SK-N-SH (cell line): ENCODE measurements at regions not wholly inside any gene's neighbourhood (a gene's known extent, or its start where the extent isn't known, plus 50 kb on each side); places are given as distances from the start of the nearest gene placed in this dataset.

Experiments used
- CTCF ChIA-PET: fragments of 300-600, 350-600 bp; formaldehyde crosslinking; extraction: SDS; loops from one replicate; lab custom pipeline; 2021; lab: Yijun Ruan, JAX
- POLR2A ChIA-PET: fragments of 350-600 bp; sonication (Branson Sonifier 250); formaldehyde crosslinking; extraction: SDS; loops from one replicate; lab custom pipeline; 2020; ENCODE audit warnings: antibody characterized with exemption, inconsistent platforms; lab: Yijun Ruan, JAX
- DNase-seq: peaks from one replicate; pipeline ENCODE4 v3.0.0; 2012
- H2AFZ ChIP-seq: fragments of 200-600 bp; sonication (generic); 2 replicates; pipeline ENCODE4 v1.8.1; 2016; ENCODE audit warnings: antibody characterized with exemption, mild to moderate bottlenecking, low read depth
- H3F3A ChIP-seq: fragments of 200-600 bp; sonication (generic); replicated peaks from 2 replicates; pipeline ENCODE3; 2016; ENCODE audit warnings: antibody characterized with exemption, mild to moderate bottlenecking; ENCODE audit not compliant: insufficient read depth
- H3K27ac ChIP-seq, 2 experiments: fragments of 200-500 bp in 1 of 2; fragments of 200-600 bp in 1 of 2; sonication (Bioruptor generic) in 1 of 2; sonication (generic), shearing (Covaris generic) in 1 of 2; 2 replicates each; pipeline versions ENCODE4 v1.5.1 to v1.6.1; 2014 to 2016; ENCODE audit warnings: low read depth in 2 of 2, inconsistent platforms in 1 of 2, low read length in 1 of 2, mild to moderate bottlenecking in 1 of 2, mixed read lengths in 1 of 2
- H3K27me3 ChIP-seq: fragments of 200-600 bp; sonication (generic), shearing (Covaris generic); 2 replicates; pipeline ENCODE4 v1.6.1; 2016; ENCODE audit warnings: mixed run types; ENCODE audit not compliant: insufficient read depth
- H3K36me3 ChIP-seq, 2 experiments: fragments of 200-500 bp in 1 of 2; fragments of 200-600 bp in 1 of 2; sonication (Bioruptor generic) in 1 of 2; sonication (generic) in 1 of 2; replicated peaks in 1 of 2; 2 replicates each; pipeline versions ENCODE3 to v1.5.1; 2014 to 2016; ENCODE audit warnings: low read length in 1 of 2, mild to moderate bottlenecking in 1 of 2; ENCODE audit not compliant: insufficient read depth in 2 of 2, control insufficient read depth in 1 of 2
- H3K4me1 ChIP-seq, 2 experiments: fragments of 200-500 bp in 1 of 2; fragments of 200-600 bp in 1 of 2; sonication (Bioruptor generic) in 1 of 2; sonication (generic), shearing (Covaris generic) in 1 of 2; 2 replicates each; pipeline versions ENCODE4 v1.5.1 to v1.6.1; 2014 to 2016; ENCODE audit warnings: low read depth in 1 of 2, low read length in 1 of 2, mixed run types in 1 of 2; ENCODE audit not compliant: insufficient read depth in 2 of 2, control insufficient read depth in 1 of 2
- H3K4me2 ChIP-seq: fragments of 200-600 bp; sonication (generic), shearing (Covaris generic); 2 replicates; pipeline ENCODE4 v1.6.1; 2017; ENCODE audit warnings: mixed run types
- H3K4me3 ChIP-seq, 2 experiments: fragments of 200-500 bp in 1 of 2; fragments of 200-600 bp in 1 of 2; sonication (Bioruptor generic) in 1 of 2; sonication (generic), shearing (Covaris generic) in 1 of 2; 2 replicates each; pipeline versions ENCODE4 v1.5.1 to v1.8.1; 2014 to 2016; ENCODE audit warnings: low read depth in 2 of 2, inconsistent platforms in 1 of 2, low read length in 1 of 2, mild to moderate bottlenecking in 1 of 2, mixed read lengths in 1 of 2, moderate library complexity in 1 of 2
- H3K79me2 ChIP-seq: fragments of 200-600 bp; sonication (generic); 2 replicates; pipeline ENCODE4 v1.8.1; 2017; ENCODE audit warnings: mild to moderate bottlenecking; ENCODE audit not compliant: insufficient read depth
- H3K9ac ChIP-seq: fragments of 200-600 bp; sonication (generic); 2 replicates; pipeline ENCODE4 v1.6.1; 2017; ENCODE audit warnings: mixed run types
- H3K9me2 ChIP-seq: fragments of 200-600 bp; sonication (generic); 2 replicates; pipeline ENCODE4 v1.6.1; 2017; ENCODE audit warnings: mixed run types
- H3K9me3 ChIP-seq: fragments of 200-600 bp; sonication (generic); 2 replicates; pipeline ENCODE4 v1.6.1; 2017; ENCODE audit warnings: mixed run types, mild to moderate bottlenecking, moderate library complexity
- H4K20me1 ChIP-seq: fragments of 200-600 bp; sonication (generic); 2 replicates; pipeline ENCODE4 v1.6.1; 2017; ENCODE audit warnings: mild to moderate bottlenecking, mixed run types; ENCODE audit not compliant: insufficient read depth
- CHD2 ChIP-seq: fragments of 150-350 bp; IDR thresholded peaks from 2 replicates; pipeline ENCODE4 v1.6.1; 2018; ENCODE audit warnings: low read length; ENCODE audit not compliant: partially characterized antibody
- CTCF ChIP-seq: fragments of 200-600 bp; sonication (generic); IDR thresholded peaks from 2 replicates; pipeline ENCODE4 v1.6.1; 2017; ENCODE audit warnings: antibody characterized with exemption, mild to moderate bottlenecking, moderate library complexity
- EP300 ChIP-seq, 2 experiments: IDR thresholded peaks; 2 replicates each; pipeline versions ENCODE4 v1.4.0 to v1.6.1; 2012; ENCODE audit warnings: borderline replicate concordance in 1 of 2, low read depth in 1 of 2, low read length in 1 of 2
- FOSL2 ChIP-seq: IDR thresholded peaks from 2 replicates; pipeline ENCODE4 v1.4.0; 2012; ENCODE audit warnings: low read depth, mild to moderate bottlenecking, moderate library complexity, borderline replicate concordance
- FOXJ3 ChIP-seq: sonication (generic); formaldehyde crosslinking; IDR thresholded peaks from 2 replicates; pipeline ENCODE4 v1.5.1; 2020; ENCODE audit warnings: mild to moderate bottlenecking, missing genetic modification reagents
- GATA2 ChIP-seq: sonication (generic); formaldehyde crosslinking; IDR thresholded peaks from 2 replicates; pipeline ENCODE4 v1.5.0; 2020; ENCODE audit warnings: mild to moderate bottlenecking, missing genetic modification reagents
- IRF3 ChIP-seq: fragments of 150-350 bp; IDR thresholded peaks from 2 replicates; pipeline ENCODE4 v1.6.1; 2016; ENCODE audit warnings: mild to moderate bottlenecking, low read depth, low read length
- JUND ChIP-seq: IDR thresholded peaks from 2 replicates; pipeline ENCODE4 v1.4.0; 2012
- MEF2A ChIP-seq: IDR thresholded peaks from 2 replicates; pipeline ENCODE4 v1.4.0; 2012; ENCODE audit warnings: low read depth, borderline replicate concordance
- NFIC ChIP-seq: IDR thresholded peaks from 2 replicates; pipeline ENCODE4 v1.4.0; 2012; ENCODE audit warnings: borderline replicate concordance
- POLR2AphosphoS5 ChIP-seq: IDR thresholded peaks from 2 replicates; pipeline ENCODE4 v1.6.1; 2012; ENCODE audit warnings: low read depth, low read length
- RAD21 ChIP-seq: IDR thresholded peaks from 2 replicates; pipeline ENCODE4 v1.6.1; 2012; ENCODE audit warnings: mild to moderate bottlenecking, low read length
- RCOR1 ChIP-seq: fragments of 150-350 bp; IDR thresholded peaks from 2 replicates; pipeline ENCODE4 v1.6.1; 2017; ENCODE audit warnings: antibody characterized with exemption, low read length
- RFX5 ChIP-seq: IDR thresholded peaks from 2 replicates; pipeline ENCODE4 v1.6.1; 2012; ENCODE audit warnings: mild to moderate bottlenecking, improper control_type of control experiment, low read length
- RXRA ChIP-seq: IDR thresholded peaks from 2 replicates; pipeline ENCODE4 v1.4.0; 2012; ENCODE audit warnings: low read depth, mild to moderate bottlenecking, borderline replicate concordance
- TAF1 ChIP-seq: IDR thresholded peaks from 2 replicates; pipeline ENCODE4 v1.6.1; 2012; ENCODE audit warnings: low read depth, mild to moderate bottlenecking, low read length, moderate library complexity, borderline replicate concordance
- USF1 ChIP-seq: IDR thresholded peaks from 2 replicates; pipeline ENCODE4 v1.4.0; 2012; ENCODE audit warnings: low read depth, borderline replicate concordance
- USF2 ChIP-seq: fragments of 150-350 bp; IDR thresholded peaks from 2 replicates; pipeline ENCODE4 v1.6.1; 2017; ENCODE audit warnings: antibody characterized with exemption, low read length, low read depth, borderline replicate concordance
- YY1 ChIP-seq: IDR thresholded peaks from 2 replicates; pipeline ENCODE4 v1.4.0; 2012; ENCODE audit warnings: low read depth, mild to moderate bottlenecking
- ZBTB33 ChIP-seq: IDR thresholded peaks from 2 replicates; pipeline ENCODE4 v1.4.0; 2012; ENCODE audit warnings: low read depth, borderline replicate concordance
- WGBS: methylation state at CpG from one replicate; pipeline ENCODE4 v1.1.6; 2017; ENCODE audit warnings: low lambda C conversion rate; 5-methylcytosine and 5-hydroxymethylcytosine counted together

- H3K9me3 ChIP-seq, result no peaks in the 10 kb centered on the region
- ChIA-PET CTCF (no interaction called here), POLR2A (no interaction called here)
- 21% methylated on average over 6 of the region's 6 CpGs for whole genome bisulfite sequencing
- no peaks in the 10 kb centered on the region for H3F3A ChIP-seq
- no peak overlapping the region for H2AFZ ChIP-seq
- H3K27ac ChIP-seq, result no peak overlapping the region
- H3K4me2 ChIP-seq, result no peak overlapping the region
- H3K4me3 ChIP-seq, result no peak overlapping the region
- H3K4me1 ChIP-seq, result peaks cover 0 to 3% of the 10 kb centered on the region in 2 experiments; a peak in 1 of 4 replicates
- H3K27me3 ChIP-seq, result no peaks in the 10 kb centered on the region
- H3K9ac ChIP-seq, result no peak overlapping the region
- TF ChIP-seq YY1 (no peak), CTCF (no peak), CHD2 (no peak), FOSL2 (no peak), GATA2 (CRISPR knock-in tag) (peak; percentile 25; the same call in 1 of the 2 replicates)
- H3K36me3 ChIP-seq, result no peaks in the 10 kb centered on the region
- no peaks in the 10 kb centered on the region for H3K79me2 ChIP-seq
- no peaks in the 10 kb centered on the region for H4K20me1 ChIP-seq
- H3K9me2 ChIP-seq, result no peaks in the 10 kb centered on the region
- DNase-seq, result peak; percentile 4
These were observed 623.5 kb upstream of the DDX18 start for GRCh38 chr2:117190856-117191559.

- no peak for TF ChIP-seq TAF1
- no peak for TF ChIP-seq CHD2
- TF ChIP-seq EP300 (IDR thresholded peaks at IDR 0.05; ENCODE audit: borderline replicate concordance in 1 of 2, low read depth in 1 of 2, low read length in 1 of 2), result no peak
- TF ChIP-seq MEF2A, result no peak
- no peak for TF ChIP-seq RAD21
- TF ChIP-seq GATA2 (CRISPR knock-in tag), result no peak
- TF ChIP-seq RCOR1, result no peak
- no peak for TF ChIP-seq FOSL2
- no peak for TF ChIP-seq ZBTB33
- no peak for TF ChIP-seq FOXJ3
- TF ChIP-seq USF1, result no peak
- TF ChIP-seq POLR2AphosphoS5, result no peak
- TF ChIP-seq IRF3, result no peak
- TF ChIP-seq NFIC, result no peak
- no peak for TF ChIP-seq USF2
- TF ChIP-seq RFX5, result no peak
- no peak for TF ChIP-seq RXRA
- TF ChIP-seq JUND, result no peak
- no peak overlapping the region for H3K4me2 ChIP-seq
- H3K27ac ChIP-seq, result no peak overlapping the region
- no peak overlapping the region for H3K4me3 ChIP-seq
- no peaks in the 10 kb centered on the region for H3K9me3 ChIP-seq
- ChIA-PET CTCF (interaction anchor here (0.7 kb wide), 1 partner anchor 16 kb away, joined by 3 read pairs; no protein-coding TSS in a partner anchor), POLR2A (no interaction called here)
- DNase-seq, result no peak
- WGBS, result 40% methylated on average over 4 of the region's 4 CpGs
- H3K9ac ChIP-seq, result no peak overlapping the region
- no peaks in the 10 kb centered on the region for H3K9me2 ChIP-seq
- H3K36me3 ChIP-seq, result no peaks in the 10 kb centered on the region
- H3F3A ChIP-seq, result no peaks in the 10 kb centered on the region
- H3K27me3 ChIP-seq, result no peaks in the 10 kb centered on the region
- no peak overlapping the region for H2AFZ ChIP-seq
- no peaks in the 10 kb centered on the region for H4K20me1 ChIP-seq
- no peaks in the 10 kb centered on the region for H3K79me2 ChIP-seq
- H3K4me1 ChIP-seq, result peaks cover 0 to 3% of the 10 kb centered on the region in 2 experiments; a peak in 1 of 4 replicates
These were observed 619.1 kb upstream of the DDX18 start for GRCh38 chr2:117195381-117195780.
